Omental fat pad (tissue), 3 donors: ENCODE measurements at regions not wholly inside any gene's neighbourhood (a gene's known extent, or its start where the extent isn't known, plus 50 kb on each side); places are given as distances from the start of the nearest gene placed in this dataset.

Source experiments
- ATAC-seq: fragments of 150-250 bp; one replicate; pipeline ENCODE4 v1.9.1; 2016; ENCODE audit warnings: mild to moderate bottlenecking, moderate library complexity; ENCODE audit not compliant: low FRiP score
- DNase-seq: peaks from one replicate; pipeline ENCODE4 v3.0.0-alpha.2; 2019; ENCODE audit warnings: low spot score
- CTCF ChIP-seq, 3 donors: fragments of 450-650 bp; IDR thresholded peaks; one replicate each; pipeline ENCODE4 v1.5.1; 2016 to 2017; ENCODE audit warnings: antibody characterized with exemption in 3 of 3, mild to moderate bottlenecking in 3 of 3, moderate library complexity in 2 of 3

- DNase-seq (no peak), ATAC-seq (no peak)
- no peak for TF ChIP-seq CTCF (IDR thresholded peaks at IDR 0.05)
Measured at GRCh38 chr2:153739394-153739793, 132.3 kb upstream of the GALNT13 start.

- DNase-seq (no peak), ATAC-seq (no peak)
- TF ChIP-seq CTCF (IDR thresholded peaks at IDR 0.05) = no peak
Measured at GRCh38 chr2:153761936-153762335, 109.8 kb upstream of the GALNT13 start.

- ATAC-seq (no peak), DNase-seq (no peak)
- no peak for TF ChIP-seq CTCF (IDR thresholded peaks at IDR 0.05)
Measured at GRCh38 chr2:153766415-153766814, 105.3 kb upstream of the GALNT13 start.

GRCh38 chr2:153770359-153770991, 101.2 kb upstream of the GALNT13 start:
- ATAC-seq (no peak), DNase-seq (no peak)
- no peak for TF ChIP-seq CTCF (IDR thresholded peaks at IDR 0.05)

- no peak for TF ChIP-seq CTCF (IDR thresholded peaks at IDR 0.05)
- ATAC-seq (no peak), DNase-seq (no peak)
Measured at GRCh38 chr2:153780241-153780640, 91.5 kb upstream of the GALNT13 start.

- ATAC-seq = no peak
- no peak for TF ChIP-seq CTCF (IDR thresholded peaks at IDR 0.05)
- DNase-seq = no peak
Measured at GRCh38 chr2:153786016-153786415, 85.7 kb upstream of the GALNT13 start.

GRCh38 chr2:153787612-153788011, 84.1 kb upstream of the GALNT13 start:
- TF ChIP-seq CTCF (IDR thresholded peaks at IDR 0.05) = no peak
- DNase-seq (no peak), ATAC-seq (no peak)
